ENCODE measurements at regions not wholly inside any gene's neighbourhood (a gene's known extent, or its start where the extent isn't known, plus 50 kb on each side); places are given as distances from the start of the nearest gene placed in this dataset.

- Histone ChIP-seq H3K27ac (no peak overlapping the region), H3K4me1 (no peaks in the 10 kb centered on the region), H3K36me3 (no peaks in the 10 kb centered on the region), H3K9me3 (no peaks in the 10 kb centered on the region), H3K27me3 (ENCODE audit: low read depth) (no peaks in the 10 kb centered on the region), H3K4me3 (no peak overlapping the region)
- DNase-seq (no peak), ATAC-seq (peak; percentile 70 to 72)
- intact Hi-C loops (cut with DNase I), result no loop called here
- TF ChIP-seq CTCF (IDR thresholded peaks at IDR 0.05), result peak; percentile 52
Observed at GRCh38 chr2:158034198-158034866, 67.3 kb upstream of the UPP2 start.

- TF ChIP-seq CTCF (IDR thresholded peaks at IDR 0.05), result no peak
- ATAC-seq (no peak), DNase-seq (no peak)
- intact Hi-C loops (cut with DNase I), result no loop called here
- Histone ChIP-seq H3K4me1 (no peaks in the 10 kb centered on the region), H3K4me3 (no peak overlapping the region), H3K27ac (no peak overlapping the region), H3K27me3 (ENCODE audit: low read depth) (no peaks in the 10 kb centered on the region), H3K36me3 (no peaks in the 10 kb centered on the region), H3K9me3 (no peaks in the 10 kb centered on the region)
Observed at GRCh38 chr2:158031371-158031770, 70.3 kb upstream of the UPP2 start.

DNA sequence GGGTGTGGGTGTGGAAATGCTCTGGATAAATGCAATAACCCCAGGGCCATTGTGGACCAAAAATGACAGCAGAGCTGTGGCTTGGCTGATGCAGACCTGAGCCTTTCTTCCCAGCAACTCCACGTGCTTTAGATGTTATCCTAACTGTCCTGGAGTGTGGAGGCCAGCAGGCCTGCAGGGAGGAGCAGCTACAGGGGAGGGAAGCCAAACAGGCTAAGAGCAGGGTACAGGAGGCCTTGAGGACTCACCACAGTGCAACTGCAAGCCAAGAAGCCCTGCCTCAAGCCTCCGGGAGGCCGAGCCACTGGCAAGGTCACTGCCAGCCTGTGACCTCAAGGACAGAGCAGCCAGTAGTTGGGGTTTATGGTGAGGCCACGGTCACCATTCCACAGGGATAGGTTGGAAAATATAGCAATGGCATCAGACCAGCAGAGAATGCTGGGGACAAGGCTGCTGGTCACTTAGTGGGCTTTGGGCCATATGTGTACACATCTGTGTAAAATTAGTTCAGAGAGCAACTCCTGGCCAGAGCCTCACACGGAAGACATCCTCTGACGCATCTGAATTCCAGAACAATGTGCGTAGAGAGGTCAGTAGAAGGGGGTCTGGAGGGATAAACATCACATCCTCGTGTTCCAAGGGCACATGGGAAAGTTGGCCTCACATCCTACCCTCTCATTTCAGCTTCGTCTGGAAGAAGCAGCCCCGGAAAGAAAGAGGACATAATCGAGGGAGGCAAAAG is 76.2 kb upstream of the UPP2 start:
- DNase-seq (no peak), ATAC-seq (peak in 1 of 2 donors; percentile 42)
- TF ChIP-seq CTCF (IDR thresholded peaks at IDR 0.05), result no peak
- Histone ChIP-seq H3K27me3 (ENCODE audit: low read depth) (no peaks in the 10 kb centered on the region), H3K36me3 (no peaks in the 10 kb centered on the region), H3K4me1 (no peaks in the 10 kb centered on the region), H3K9me3 (no peaks in the 10 kb centered on the region), H3K27ac (no peak overlapping the region), H3K4me3 (no peak overlapping the region)
- intact Hi-C loops (cut with DNase I), result loop anchor here (10.0 kb wide), 1 partner anchor 729 kb away; no protein-coding TSS in a partner anchor

DNA sequence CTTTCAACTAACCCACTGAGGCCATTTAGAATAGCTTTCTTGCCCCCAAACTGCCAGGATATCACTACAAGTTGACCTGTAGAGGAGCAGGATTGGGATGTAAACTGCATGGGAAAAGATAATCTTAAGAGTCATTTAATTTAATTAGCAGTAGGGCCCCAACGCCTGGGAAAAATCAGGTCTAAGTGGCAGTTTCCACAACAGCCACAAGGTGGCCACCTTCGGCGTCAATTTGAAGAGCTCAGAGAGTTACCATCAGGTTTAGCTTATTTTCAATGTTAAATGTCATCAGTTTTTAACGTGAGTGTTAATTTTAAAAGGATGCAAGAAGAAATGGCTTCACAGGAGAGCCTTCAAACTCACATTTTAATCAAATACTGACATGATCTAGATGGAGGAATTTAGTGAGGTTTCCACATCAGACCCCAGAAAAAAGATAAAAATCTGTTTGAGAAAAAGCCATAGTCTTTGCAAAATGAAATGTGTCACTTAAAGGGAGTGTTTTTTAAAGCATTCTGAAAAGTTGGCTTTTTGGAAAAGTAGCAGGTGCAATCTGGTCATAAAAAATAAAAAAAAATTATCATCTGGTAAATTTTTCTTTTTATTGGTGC is 77.3 kb upstream of the UPP2 start:
- DNase-seq (peak; percentile 52), ATAC-seq (peak; percentile 32 to 62)
- TF ChIP-seq CTCF (IDR thresholded peaks at IDR 0.05), result peak; percentile 86
- Histone ChIP-seq H3K27me3 (ENCODE audit: low read depth) (no peaks in the 10 kb centered on the region), H3K4me3 (no peak overlapping the region), H3K4me1 (no peaks in the 10 kb centered on the region), H3K9me3 (no peaks in the 10 kb centered on the region), H3K36me3 (no peaks in the 10 kb centered on the region), H3K27ac (no peak overlapping the region)
- intact Hi-C loops (cut with DNase I), result loop anchor here (10.0 kb wide), 1 partner anchor 730 kb away; no protein-coding TSS in a partner anchor

DNA sequence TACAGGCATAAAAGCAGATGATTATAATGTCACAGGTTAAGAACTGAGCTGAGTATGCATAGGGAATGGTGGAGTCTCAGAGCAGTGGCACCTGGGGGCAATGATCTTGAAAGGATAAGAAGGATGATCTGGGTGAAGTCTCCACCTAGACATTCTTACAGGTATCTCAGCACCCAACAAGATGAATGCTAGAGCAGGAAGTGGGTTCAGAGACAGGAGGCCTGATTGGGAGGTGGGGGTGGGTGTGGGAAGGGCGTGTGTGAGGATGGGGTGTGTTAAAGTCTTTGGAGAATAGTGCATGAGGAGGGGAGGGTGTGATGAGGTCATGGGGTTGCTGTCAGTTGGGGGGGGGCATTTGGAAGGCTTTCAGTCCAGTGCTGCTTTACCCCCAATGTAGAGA is 78.8 kb upstream of the UPP2 start:
- intact Hi-C loops (cut with DNase I), result loop anchor here (10.0 kb wide), 1 partner anchor 732 kb away; no protein-coding TSS in a partner anchor

More for the DNA sequence above, 78.8 kb upstream of the UPP2 start:
- Histone ChIP-seq H3K27me3 (ENCODE audit: low read depth) (no peaks in the 10 kb centered on the region), H3K36me3 (no peaks in the 10 kb centered on the region), H3K27ac (no peak overlapping the region), H3K4me3 (no peak overlapping the region), H3K9me3 (no peaks in the 10 kb centered on the region), H3K4me1 (no peaks in the 10 kb centered on the region)
- no peak for DNase-seq
- TF ChIP-seq CTCF (IDR thresholded peaks at IDR 0.05), result no peak
- ATAC-seq, result no peak
